Activated CD4-positive, alpha-beta T cell treated with anti-CD3 and anti-CD28 coated beads, Interleukin-2, amount 50 U/mL, for 16 hours (primary cell): ENCODE measurements at regions not wholly inside any gene's neighbourhood (a gene's known extent, or its start where the extent isn't known, plus 50 kb on each side); places are given as distances from the start of the nearest gene placed in this dataset.
"Not testable (repeated sequence)": the region's sequence is repeated elsewhere in the genome, so short reads cannot be mapped to it uniquely, and the experiment has no call there.

ENCODE experiments used
- DNase-seq: peaks from one replicate; pipeline ENCODE4 v3.0.0-alpha.2; 2020

GRCh38 chr15:36008719-36009118 is 462.8 kb upstream of the DPH6 start:
- DNase-seq: no peak

DNA sequence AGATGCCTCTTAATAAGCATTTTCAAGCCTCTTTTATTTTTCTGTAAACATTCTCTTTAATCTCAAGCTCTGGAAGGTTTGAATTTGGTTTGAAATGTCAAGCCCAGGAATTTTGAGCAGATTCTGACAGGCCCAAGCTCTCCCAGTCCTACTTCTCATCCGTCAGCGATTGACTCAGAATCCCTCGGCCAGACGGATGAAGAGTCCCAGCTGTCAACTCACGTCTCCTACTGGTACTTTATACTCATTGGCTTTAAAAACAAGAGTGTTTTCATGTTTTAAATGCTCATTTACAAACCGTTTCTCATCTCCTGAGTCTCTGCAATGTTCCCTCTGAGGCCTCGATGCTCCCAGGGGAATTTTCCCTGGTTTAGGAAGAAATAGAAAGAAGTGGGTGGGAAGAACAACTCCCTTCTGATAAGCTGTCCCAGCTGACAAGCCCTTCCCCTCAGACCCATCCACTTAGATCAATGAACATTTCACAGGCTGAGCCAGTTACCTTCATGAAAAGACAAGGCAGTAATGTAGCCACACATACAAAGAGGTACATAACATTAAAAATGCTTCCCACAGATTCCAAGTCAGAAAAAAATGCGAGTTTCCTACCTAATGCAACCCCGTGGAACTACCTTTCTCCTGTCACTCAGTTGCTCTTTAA is 478.2 kb upstream of the DPH6 start:
- no peak for DNase-seq

- DNase-seq: no peak
These were observed 480.8 kb upstream of the DPH6 start for GRCh38 chr15:36026627-36027283.

DNA sequence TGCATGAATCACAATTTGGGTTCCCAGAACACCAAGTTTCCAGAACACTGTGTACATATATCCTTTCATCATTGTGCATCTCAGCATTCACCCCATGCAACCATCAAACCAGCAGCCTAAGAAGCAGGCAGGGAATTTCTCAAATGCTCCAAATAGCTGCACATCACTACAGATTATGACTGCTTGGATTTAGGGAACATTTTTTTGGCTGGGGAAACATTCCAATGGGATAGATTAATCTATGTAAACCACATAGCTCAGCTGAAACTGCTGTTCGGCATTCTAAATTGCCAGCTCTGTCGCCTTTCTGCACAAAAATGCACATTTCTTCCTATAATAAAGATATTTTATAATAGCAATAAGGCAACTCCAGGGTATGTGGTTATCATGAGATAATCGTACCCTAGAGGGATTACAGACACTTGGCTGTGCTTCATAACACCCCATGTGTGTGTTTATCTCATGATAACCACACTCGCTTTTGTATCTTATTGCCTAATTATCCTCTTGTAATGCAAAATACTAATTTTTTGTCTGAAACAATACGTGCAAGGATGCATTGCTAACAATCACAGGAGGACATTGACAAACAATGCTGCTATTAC is 483.7 kb upstream of the DPH6 start:
- DNase-seq: no peak

DNA sequence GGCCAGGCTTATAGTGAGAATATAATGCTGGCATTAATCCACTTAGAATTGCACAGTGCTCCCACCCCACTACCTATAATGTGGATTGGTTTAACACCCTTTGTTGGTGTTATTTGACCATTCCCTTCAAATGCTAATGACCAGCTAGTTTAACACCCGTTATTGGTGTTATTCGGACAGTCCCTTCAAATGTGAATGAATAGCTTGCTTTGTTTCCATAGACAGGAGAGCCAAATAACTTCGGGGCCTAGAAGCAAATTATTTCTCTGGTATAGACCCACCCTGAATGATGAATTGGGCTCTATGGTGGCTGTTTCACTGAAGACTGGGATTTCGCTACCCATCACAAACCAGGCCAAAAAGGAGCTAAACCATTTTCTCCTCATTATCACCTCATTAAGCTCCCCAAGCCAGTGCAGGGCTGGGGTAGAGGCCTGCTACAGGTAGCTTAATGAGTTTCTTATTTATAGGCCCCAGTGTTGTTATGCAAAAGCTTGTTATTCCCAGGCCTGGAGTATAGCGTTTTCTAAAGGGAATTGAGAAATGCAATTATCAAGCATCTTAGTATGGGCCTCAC is 494.1 kb upstream of the DPH6 start:
- DNase-seq: no peak

DNA sequence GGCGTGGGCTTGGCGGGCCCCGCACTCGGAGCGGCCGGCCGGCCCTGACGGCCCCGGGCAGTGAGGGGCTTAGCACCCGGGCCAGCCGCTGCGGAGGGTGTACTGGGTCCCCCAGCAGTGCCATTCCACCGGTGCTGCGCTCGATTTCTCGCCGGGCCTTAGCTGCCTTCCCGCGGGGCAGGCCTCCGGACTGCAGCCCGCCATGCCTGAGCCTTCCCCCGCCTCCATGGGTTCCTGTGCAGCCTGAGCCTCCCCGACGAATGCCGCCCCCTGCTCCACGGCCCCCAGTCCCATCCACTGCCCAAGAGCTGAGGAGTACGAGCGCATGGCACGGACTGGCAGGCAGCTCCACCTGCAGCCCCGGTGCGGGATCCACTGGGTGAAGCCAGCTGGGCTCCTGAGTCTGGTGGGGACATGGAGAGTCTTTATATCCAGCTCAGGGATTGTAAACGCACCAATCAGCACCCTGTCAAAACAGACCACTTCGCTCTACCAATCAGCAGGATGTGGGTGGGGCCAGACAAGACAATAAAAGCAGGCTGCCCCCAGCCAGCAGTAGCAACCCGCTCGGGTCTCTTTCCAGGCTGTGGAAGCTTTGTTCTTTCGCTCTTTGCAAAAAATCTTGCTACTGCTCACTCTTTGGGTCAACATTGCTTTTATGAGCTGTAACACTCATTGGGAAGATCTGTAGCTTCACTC is 501.2 kb upstream of the DPH6 start:
- DNase-seq: not testable (repeated sequence)

GRCh38 chr15:36050899-36051298 is 504.9 kb upstream of the DPH6 start:
- no peak for DNase-seq

- not testable (repeated sequence) for DNase-seq
These were observed 506.7 kb upstream of the DPH6 start for GRCh38 chr15:36052641-36053040.

- DNase-seq: no peak
These were observed 507.8 kb upstream of the DPH6 start for GRCh38 chr15:36053746-36054145.

GRCh38 chr15:36059596-36059995 is 513.6 kb upstream of the DPH6 start:
- no peak for DNase-seq

DNA sequence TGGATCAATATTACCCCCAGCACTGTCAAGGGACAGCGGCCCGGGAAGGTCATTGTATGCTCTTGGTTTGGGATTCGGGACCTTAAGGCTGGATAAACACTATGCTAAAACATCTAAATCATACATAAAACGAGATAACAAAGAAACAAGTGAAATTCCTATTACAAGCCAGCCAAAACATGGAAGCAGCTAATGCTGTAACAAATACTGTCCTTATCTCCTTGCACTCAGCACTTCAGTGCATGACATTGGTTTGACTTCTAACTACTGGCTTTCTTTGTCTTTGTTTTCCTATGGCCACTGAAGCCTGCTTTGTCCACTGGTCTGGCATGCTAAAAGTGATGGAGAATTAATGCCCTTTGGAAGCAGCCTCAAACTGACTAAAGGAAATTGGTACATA is 516.4 kb upstream of the DPH6 start:
- no peak for DNase-seq

- DNase-seq: no peak
These were observed 512.7 kb upstream of the CDIN1 start for GRCh38 chr15:36066757-36067156.

DNA sequence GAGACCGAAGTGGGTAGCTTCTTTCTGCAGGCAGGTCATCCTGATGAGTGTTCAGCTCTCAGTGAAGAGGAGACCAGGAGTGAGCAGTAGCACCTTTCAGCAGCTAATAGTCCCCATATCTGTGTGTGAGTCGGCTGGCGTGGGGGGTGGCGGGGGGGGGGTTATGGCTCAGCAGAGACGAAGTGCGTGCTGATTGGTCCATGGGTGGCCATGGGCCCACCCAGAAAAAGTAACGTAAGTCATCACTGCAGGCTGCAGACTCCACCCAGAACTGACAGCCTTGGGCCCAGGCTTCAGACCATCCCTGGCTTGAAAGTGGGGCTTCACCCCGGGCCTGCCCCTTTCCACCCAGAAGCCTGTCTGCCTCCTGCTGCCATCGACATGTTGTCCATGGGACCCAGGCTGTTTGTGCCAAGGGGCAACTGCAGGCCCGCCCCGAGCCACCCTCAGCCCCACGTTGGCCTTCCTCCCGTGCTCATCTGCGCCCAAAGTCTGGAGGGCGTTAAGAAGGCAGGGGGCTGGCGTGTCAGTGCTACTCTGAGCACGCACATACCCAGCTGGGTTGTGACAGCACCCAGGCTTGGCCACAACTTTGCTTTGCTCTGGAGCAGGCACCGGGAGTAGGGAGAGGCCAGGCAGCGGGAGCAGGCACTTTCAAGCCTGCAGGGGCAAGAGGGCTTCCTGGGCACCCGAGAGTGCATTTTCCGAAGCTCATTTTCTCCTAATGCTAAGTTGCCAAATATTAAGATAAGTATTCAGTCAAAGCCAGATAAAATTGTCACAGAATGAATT is 511.7 kb upstream of the CDIN1 start:
- no peak for DNase-seq

DNA sequence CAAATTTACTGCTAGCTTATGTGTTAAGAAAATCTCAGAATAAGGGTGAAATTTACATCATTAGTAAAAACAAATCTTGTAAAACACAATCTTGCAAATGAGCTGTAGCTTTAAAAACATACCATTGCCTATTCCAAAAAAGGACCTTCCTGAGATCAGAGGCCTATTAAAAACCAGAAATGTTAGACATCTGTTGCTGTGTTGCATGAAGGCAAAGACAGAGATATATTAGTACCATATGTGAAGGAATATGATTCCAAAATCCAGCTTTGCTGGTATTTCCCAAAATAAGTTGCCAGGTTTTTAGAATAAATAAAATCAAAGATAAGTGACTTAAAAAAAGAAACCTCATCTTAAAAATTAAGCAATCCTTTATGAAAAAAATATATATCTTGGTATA is 504.1 kb upstream of the CDIN1 start:
- no peak for DNase-seq

DNA sequence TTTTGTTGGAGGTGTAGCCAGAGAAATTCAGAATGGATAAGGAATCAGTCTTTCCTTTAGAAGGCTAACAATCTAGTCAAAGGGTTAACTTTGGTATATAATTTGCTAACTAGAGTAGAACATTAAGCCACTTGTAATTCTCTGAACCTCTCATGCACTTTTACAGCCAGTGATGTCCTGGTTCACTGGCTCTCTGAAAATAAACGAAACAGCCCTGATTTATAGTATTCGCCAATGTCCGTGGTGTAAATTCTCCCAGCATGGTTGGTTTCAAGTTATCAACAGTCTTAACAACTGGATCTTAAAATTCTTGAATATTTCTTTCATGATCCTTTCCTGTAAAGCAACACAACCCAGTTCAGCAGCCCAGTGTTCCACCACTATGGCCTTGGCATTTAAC is 500.4 kb upstream of the CDIN1 start:
- DNase-seq: no peak

DNA sequence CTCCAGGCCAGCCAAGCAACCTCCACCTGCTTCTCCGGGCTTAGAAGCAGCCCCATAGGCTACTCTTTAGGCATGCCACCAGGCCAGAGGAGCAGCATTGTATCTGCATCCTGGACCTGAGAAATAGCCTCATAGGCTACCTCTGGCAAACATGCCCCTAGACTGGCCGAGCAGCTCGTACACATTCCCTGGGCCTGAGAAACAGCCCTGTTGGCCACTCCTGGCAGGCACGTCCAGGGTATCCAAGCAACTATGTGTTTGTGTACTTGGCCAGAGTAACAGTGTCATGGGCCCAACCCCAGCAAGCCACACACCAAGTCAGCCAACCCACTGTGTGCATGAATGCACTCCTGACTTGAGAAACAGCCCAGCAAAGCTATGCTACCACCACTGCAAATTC is 498.7 kb upstream of the CDIN1 start:
- DNase-seq: no peak

GRCh38 chr15:36090286-36090946 is 489.0 kb upstream of the CDIN1 start:
- no peak for DNase-seq

DNA sequence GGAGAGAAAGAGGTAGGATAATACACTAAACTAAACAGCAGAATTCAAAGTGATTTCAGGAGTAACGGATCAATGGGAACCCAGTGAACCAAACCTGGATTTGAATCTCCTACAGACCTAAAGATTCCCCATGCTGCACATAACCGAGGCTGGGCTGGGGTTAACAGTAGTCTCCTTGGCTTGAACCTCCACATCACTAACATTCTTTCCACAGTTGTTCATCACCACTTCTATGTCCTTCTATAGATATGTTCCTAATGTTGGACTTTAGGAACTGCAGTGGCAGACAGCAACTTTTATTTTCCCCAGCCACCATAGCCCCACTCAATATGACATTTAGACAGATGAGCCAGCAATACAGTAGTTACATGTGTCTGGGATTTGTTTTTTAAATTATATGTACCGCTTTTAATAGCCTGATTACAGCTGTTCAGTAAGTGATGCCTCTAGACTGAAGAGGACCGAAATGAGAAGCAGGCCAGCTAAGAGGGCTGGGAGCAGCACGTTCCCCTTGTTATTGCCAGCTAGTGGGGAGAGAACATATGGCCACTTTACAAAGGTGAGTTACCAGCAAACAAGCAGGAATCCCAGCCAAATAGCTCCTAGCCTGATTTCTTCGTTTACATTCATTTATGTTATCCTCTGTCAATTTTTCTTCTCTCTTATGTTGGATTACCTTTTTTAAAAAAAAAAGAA is 472.6 kb upstream of the CDIN1 start:
- DNase-seq: no peak

GRCh38 chr15:36108541-36108940 is 470.9 kb upstream of the CDIN1 start:
- DNase-seq: no peak

GRCh38 chr15:36109943-36110658 is 469.3 kb upstream of the CDIN1 start:
- no peak for DNase-seq

GRCh38 chr15:36110659-36110993 is 468.8 kb upstream of the CDIN1 start:
- no peak for DNase-seq
